Neural crest cell (in vitro differentiated cells): ENCODE measurements at regions not wholly inside any gene's neighbourhood (a gene's known extent, or its start where the extent isn't known, plus 50 kb on each side); places are given as distances from the start of the nearest gene placed in this dataset.

Source experiments
- DNase-seq: peaks from one replicate; pipeline ENCODE4 v3.0.0; 2021; ENCODE audit warnings: low read depth, mixed read lengths, low spot score
- H3K27ac Mint-ChIP-seq: one replicate; pipeline ENCODE4 v1.8.0; 2021; ENCODE audit warnings: mild to moderate bottlenecking, mixed read lengths; ENCODE audit not compliant: unreplicated experiment
- H3K27me3 Mint-ChIP-seq: 2 replicates; pipeline ENCODE4 v1.8.0; 2021; ENCODE audit warnings: low read depth, mild to moderate bottlenecking, mixed read lengths
- H3K36me3 Mint-ChIP-seq: 2 replicates; pipeline ENCODE4 v1.8.0; 2021; ENCODE audit warnings: low read depth, mild to moderate bottlenecking, mixed read lengths
- H3K4me1 Mint-ChIP-seq: 2 replicates; pipeline ENCODE4 v1.8.0; 2021; ENCODE audit warnings: mixed read lengths
- H3K4me3 Mint-ChIP-seq: one replicate; pipeline ENCODE4 v1.8.0; 2021; ENCODE audit warnings: mild to moderate bottlenecking, mixed read lengths
- H3K9me3 Mint-ChIP-seq: 2 replicates; pipeline ENCODE4 v1.8.0; 2021; ENCODE audit warnings: mixed read lengths
- TF ChIP-seq, protein P1 (sequence below): fragments of 200-600 bp; sonication (generic); conservative IDR thresholded peaks from 2 replicates; pipeline ENCODE4 v1.5.0; 2021; ENCODE audit warnings: antibody characterized with exemption, mild to moderate bottlenecking

DNA sequence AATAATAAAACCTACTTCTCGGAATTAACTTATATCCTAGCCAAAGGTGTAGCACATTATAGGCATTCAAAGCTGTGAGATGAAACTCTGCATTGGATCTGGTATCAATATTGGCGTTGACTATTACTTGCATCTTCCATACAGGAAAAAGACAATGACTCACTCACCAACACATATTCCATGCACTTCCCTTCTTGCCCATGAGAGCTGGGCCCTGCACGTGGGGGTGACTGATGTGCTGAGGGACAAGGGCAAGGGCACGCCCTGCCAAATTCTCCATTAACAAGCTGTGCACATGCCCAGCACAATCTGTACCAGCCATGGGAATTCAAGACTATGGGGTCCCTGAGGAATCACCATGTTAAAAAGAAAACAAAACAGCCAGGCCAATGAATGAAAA lies 188.1 kb upstream of the PDE1C start:
- Mint-ChIP-seq H3K27ac (no peak overlapping the region), H3K27me3 (peaks cover 3% of the 10 kb centered on the region), H3K9me3 (no peaks in the 10 kb centered on the region), H3K4me3 (no peak overlapping the region), H3K36me3 (no peaks in the 10 kb centered on the region), H3K4me1 (no peaks in the 10 kb centered on the region)
- no peak for DNase-seq
- TF ChIP-seq, protein P1, sequence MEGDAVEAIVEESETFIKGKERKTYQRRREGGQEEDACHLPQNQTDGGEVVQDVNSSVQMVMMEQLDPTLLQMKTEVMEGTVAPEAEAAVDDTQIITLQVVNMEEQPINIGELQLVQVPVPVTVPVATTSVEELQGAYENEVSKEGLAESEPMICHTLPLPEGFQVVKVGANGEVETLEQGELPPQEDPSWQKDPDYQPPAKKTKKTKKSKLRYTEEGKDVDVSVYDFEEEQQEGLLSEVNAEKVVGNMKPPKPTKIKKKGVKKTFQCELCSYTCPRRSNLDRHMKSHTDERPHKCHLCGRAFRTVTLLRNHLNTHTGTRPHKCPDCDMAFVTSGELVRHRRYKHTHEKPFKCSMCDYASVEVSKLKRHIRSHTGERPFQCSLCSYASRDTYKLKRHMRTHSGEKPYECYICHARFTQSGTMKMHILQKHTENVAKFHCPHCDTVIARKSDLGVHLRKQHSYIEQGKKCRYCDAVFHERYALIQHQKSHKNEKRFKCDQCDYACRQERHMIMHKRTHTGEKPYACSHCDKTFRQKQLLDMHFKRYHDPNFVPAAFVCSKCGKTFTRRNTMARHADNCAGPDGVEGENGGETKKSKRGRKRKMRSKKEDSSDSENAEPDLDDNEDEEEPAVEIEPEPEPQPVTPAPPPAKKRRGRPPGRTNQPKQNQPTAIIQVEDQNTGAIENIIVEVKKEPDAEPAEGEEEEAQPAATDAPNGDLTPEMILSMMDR, result no peak

DNA sequence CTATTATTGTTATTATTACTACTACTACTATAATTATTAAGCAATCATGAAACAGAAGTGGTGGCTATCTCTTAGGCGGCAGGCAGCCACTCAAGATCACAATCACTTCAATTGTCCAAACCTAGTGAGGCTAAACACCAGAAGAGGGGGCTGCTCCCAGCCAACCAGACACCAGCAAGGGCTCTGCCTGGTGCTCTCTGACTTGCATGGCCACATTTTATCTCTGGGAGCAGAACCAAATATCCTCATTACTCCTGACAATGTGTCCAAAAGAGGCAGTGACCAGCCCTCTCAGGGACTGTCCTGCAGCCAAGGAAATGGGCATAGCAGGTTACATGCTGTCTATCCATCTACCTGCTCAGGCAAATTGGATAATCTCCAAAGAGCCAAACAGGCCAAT lies 187.4 kb upstream of the PDE1C start:
- Mint-ChIP-seq H3K4me3 (no peak overlapping the region), H3K27me3 (peaks cover 3% of the 10 kb centered on the region), H3K27ac (no peak overlapping the region), H3K4me1 (no peaks in the 10 kb centered on the region), H3K9me3 (no peaks in the 10 kb centered on the region), H3K36me3 (no peaks in the 10 kb centered on the region)
- DNase-seq, result no peak
- TF ChIP-seq, protein P1, result no peak

DNA sequence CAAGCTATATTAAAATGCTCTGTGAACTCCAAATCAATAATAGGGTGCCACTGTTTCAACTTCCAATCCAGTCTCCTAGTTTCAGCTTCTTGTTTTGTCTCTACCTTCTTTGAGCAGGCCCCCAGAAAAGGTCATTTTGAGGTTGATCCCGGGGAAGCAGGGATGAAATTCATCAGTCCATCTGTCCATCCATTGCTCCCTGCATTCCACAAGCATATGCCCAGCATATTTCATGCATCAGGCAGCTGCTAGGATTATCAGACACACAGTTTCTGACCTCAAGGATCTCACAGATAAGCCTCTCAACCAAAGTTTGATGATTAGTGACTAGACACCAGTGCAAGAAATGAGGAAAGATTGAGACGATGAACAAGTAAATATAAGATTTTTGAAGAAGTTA lies 186.6 kb upstream of the PDE1C start:
- TF ChIP-seq, protein P1, result no peak
- DNase-seq, result no peak
- Mint-ChIP-seq H3K4me1 (no peaks in the 10 kb centered on the region), H3K36me3 (no peaks in the 10 kb centered on the region), H3K27me3 (peaks cover 3% of the 10 kb centered on the region), H3K9me3 (no peaks in the 10 kb centered on the region), H3K4me3 (no peak overlapping the region), H3K27ac (no peak overlapping the region)

DNA sequence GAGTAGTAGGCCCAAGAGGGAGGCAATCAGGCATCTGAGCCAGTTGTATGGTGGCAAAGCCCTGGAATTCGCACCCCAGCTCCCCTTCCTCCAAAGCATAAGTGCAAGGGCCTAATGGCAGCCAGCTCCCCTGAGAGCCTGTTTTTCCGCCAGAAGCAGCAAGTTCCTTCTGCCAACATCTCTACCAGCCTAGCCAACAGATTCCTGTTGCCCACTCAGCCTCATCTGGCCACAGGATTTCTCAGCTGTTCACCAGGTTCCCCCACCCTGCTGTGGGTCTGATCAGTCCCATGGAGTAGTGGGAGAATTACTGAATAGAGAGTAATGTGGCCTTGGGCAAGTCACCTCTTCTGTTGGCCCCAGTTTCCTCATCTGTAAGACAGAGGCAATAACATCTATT lies 186.2 kb upstream of the PDE1C start:
- Mint-ChIP-seq H3K27ac (no peak overlapping the region), H3K27me3 (peaks cover 6% of the 10 kb centered on the region), H3K4me3 (no peak overlapping the region), H3K4me1 (peaks cover 2% of the 10 kb centered on the region), H3K9me3 (no peaks in the 10 kb centered on the region), H3K36me3 (no peaks in the 10 kb centered on the region)
- DNase-seq, result no peak
- TF ChIP-seq, protein P1, result no peak

- Mint-ChIP-seq H3K36me3 (no peaks in the 10 kb centered on the region), H3K27me3 (peaks cover 8% of the 10 kb centered on the region), H3K4me1 (peaks cover 15% of the 10 kb centered on the region), H3K4me3 (no peak overlapping the region), H3K27ac (no peak overlapping the region), H3K9me3 (no peaks in the 10 kb centered on the region)
- TF ChIP-seq, protein P1, result no peak
- DNase-seq, result no peak
These were observed 184.8 kb upstream of the PDE1C start for GRCh38 chr7:32255036-32255435.

DNA sequence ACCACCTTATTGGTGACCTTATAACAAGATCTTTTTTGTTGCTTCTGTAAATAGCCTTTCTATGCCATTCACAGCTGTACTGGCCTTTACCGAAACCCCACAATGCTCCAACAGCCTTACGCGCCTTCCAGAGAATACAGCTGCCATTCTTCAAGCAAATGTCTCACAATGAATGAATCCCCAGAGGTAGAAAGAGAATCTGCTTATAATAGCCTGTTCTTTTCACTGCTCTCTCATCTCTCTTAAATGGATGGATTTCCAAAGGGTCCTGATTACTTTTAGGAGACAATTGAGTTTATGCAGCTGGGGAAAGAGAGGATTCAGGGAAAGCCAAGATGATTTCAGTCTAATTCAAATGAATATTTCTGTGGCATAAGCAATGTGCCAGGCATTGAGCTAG lies 183.1 kb upstream of the PDE1C start:
- no peaks in the 10 kb centered on the region for H3K36me3 Mint-ChIP-seq
- H3K4me3 Mint-ChIP-seq, result no peak overlapping the region
- no peak overlapping the region for H3K27ac Mint-ChIP-seq
- no peaks in the 10 kb centered on the region for H3K9me3 Mint-ChIP-seq
- H3K27me3 Mint-ChIP-seq, result peaks cover 14% of the 10 kb centered on the region
- DNase-seq, result no peak
- peaks cover 21% of the 10 kb centered on the region for H3K4me1 Mint-ChIP-seq
- TF ChIP-seq, protein P1, result no peak
